ENCODE measurements at regions not wholly inside any gene's neighbourhood (a gene's known extent, or its start where the extent isn't known, plus 50 kb on each side); places are given as distances from the start of the nearest gene placed in this dataset.
"Not testable (repeated sequence)": the region's sequence is repeated elsewhere in the genome, so short reads cannot be mapped to it uniquely, and the experiment has no call there.

GRCh38 chr14:42533476-42533875 is 926.8 kb downstream of the LRFN5 start:
- no peak for TF ChIP-seq JUND (IDR thresholded peaks at IDR 0.05; ENCODE audit: low read depth)
- DNase-seq (ENCODE audit: low read depth in 1 of 2, low spot score in 1 of 2): no peak
- in situ Hi-C loops (cut with HindIII; ENCODE audit: low pct_unique_long_range_greater_than_20kb, low sequenced_read_pairs): no loop called here

- no peak for TF ChIP-seq JUND (IDR thresholded peaks at IDR 0.05; ENCODE audit: low read depth)
- no peak for DNase-seq (ENCODE audit: low read depth in 1 of 2, low spot score in 1 of 2)
- in situ Hi-C loops (cut with HindIII; ENCODE audit: low pct_unique_long_range_greater_than_20kb, low sequenced_read_pairs): no loop called here
Observed at GRCh38 chr14:42532194-42532593, 925.5 kb downstream of the LRFN5 start.

GRCh38 chr14:42527141-42527540 is 920.5 kb downstream of the LRFN5 start:
- DNase-seq (ENCODE audit: low read depth in 1 of 2, low spot score in 1 of 2): no peak
- in situ Hi-C loops (cut with HindIII; ENCODE audit: low pct_unique_long_range_greater_than_20kb, low sequenced_read_pairs): no loop called here
- TF ChIP-seq JUND (IDR thresholded peaks at IDR 0.05; ENCODE audit: low read depth): no peak

- TF ChIP-seq JUND (IDR thresholded peaks at IDR 0.05; ENCODE audit: low read depth): no peak
- in situ Hi-C loops (cut with HindIII; ENCODE audit: low pct_unique_long_range_greater_than_20kb, low sequenced_read_pairs): no loop called here
- no peak for DNase-seq (ENCODE audit: low read depth in 1 of 2, low spot score in 1 of 2)
Observed at GRCh38 chr14:42523666-42524065, 917.0 kb downstream of the LRFN5 start.

- DNase-seq (ENCODE audit: low read depth in 1 of 2, low spot score in 1 of 2): no peak
- in situ Hi-C loops (cut with HindIII; ENCODE audit: low pct_unique_long_range_greater_than_20kb, low sequenced_read_pairs): no loop called here
- no peak for TF ChIP-seq JUND (IDR thresholded peaks at IDR 0.05; ENCODE audit: low read depth)
Observed at GRCh38 chr14:42517806-42518500, 911.3 kb downstream of the LRFN5 start.

- no peak for TF ChIP-seq JUND (IDR thresholded peaks at IDR 0.05; ENCODE audit: low read depth)
- no peak for DNase-seq (ENCODE audit: low read depth in 1 of 2, low spot score in 1 of 2)
- in situ Hi-C loops (cut with HindIII; ENCODE audit: low pct_unique_long_range_greater_than_20kb, low sequenced_read_pairs): no loop called here
Observed at GRCh38 chr14:42513837-42514236, 907.2 kb downstream of the LRFN5 start.

- DNase-seq (ENCODE audit: low read depth in 1 of 2, low spot score in 1 of 2): no peak
- in situ Hi-C loops (cut with HindIII; ENCODE audit: low pct_unique_long_range_greater_than_20kb, low sequenced_read_pairs): no loop called here
- no peak for TF ChIP-seq JUND (IDR thresholded peaks at IDR 0.05; ENCODE audit: low read depth)
Observed at GRCh38 chr14:42510071-42510470, 903.4 kb downstream of the LRFN5 start.

- in situ Hi-C loops (cut with HindIII; ENCODE audit: low pct_unique_long_range_greater_than_20kb, low sequenced_read_pairs): no loop called here
- TF ChIP-seq JUND (IDR thresholded peaks at IDR 0.05; ENCODE audit: low read depth): no peak
- DNase-seq (ENCODE audit: low read depth in 1 of 2, low spot score in 1 of 2): no peak
Observed at GRCh38 chr14:42508209-42508946, 901.7 kb downstream of the LRFN5 start.

- in situ Hi-C loops (cut with HindIII; ENCODE audit: low pct_unique_long_range_greater_than_20kb, low sequenced_read_pairs): no loop called here
- no peak for DNase-seq (ENCODE audit: low read depth in 1 of 2, low spot score in 1 of 2)
- TF ChIP-seq JUND (IDR thresholded peaks at IDR 0.05; ENCODE audit: low read depth): no peak
Observed at GRCh38 chr14:42504433-42504832, 897.8 kb downstream of the LRFN5 start.

GRCh38 chr14:42499137-42499536 is 892.5 kb downstream of the LRFN5 start:
- no peak for DNase-seq (ENCODE audit: low read depth in 1 of 2, low spot score in 1 of 2)
- no peak for TF ChIP-seq JUND (IDR thresholded peaks at IDR 0.05; ENCODE audit: low read depth)
- in situ Hi-C loops (cut with HindIII; ENCODE audit: low pct_unique_long_range_greater_than_20kb, low sequenced_read_pairs): no loop called here

GRCh38 chr14:42490536-42490935 is 883.9 kb downstream of the LRFN5 start:
- DNase-seq (ENCODE audit: low read depth in 1 of 2, low spot score in 1 of 2): no peak
- no peak for TF ChIP-seq JUND (IDR thresholded peaks at IDR 0.05; ENCODE audit: low read depth)
- in situ Hi-C loops (cut with HindIII; ENCODE audit: low pct_unique_long_range_greater_than_20kb, low sequenced_read_pairs): no loop called here

GRCh38 chr14:42488965-42489364 is 882.3 kb downstream of the LRFN5 start:
- DNase-seq (ENCODE audit: low read depth in 1 of 2, low spot score in 1 of 2): no peak
- TF ChIP-seq JUND (IDR thresholded peaks at IDR 0.05; ENCODE audit: low read depth): no peak
- in situ Hi-C loops (cut with HindIII; ENCODE audit: low pct_unique_long_range_greater_than_20kb, low sequenced_read_pairs): no loop called here

- DNase-seq (ENCODE audit: low read depth in 1 of 2, low spot score in 1 of 2); in situ Hi-C loops (cut with HindIII; ENCODE audit: low pct_unique_long_range_greater_than_20kb, low sequenced_read_pairs): not testable (repeated sequence)
Observed at GRCh38 chr14:42482345-42482971, 875.8 kb downstream of the LRFN5 start.

GRCh38 chr14:42481714-42482113 is 875.0 kb downstream of the LRFN5 start:
- in situ Hi-C loops (cut with HindIII; ENCODE audit: low pct_unique_long_range_greater_than_20kb, low sequenced_read_pairs); DNase-seq (ENCODE audit: low read depth in 1 of 2, low spot score in 1 of 2): not testable (repeated sequence)
